ENCODE measurements at regions not wholly inside any gene's neighbourhood (a gene's known extent, or its start where the extent isn't known, plus 50 kb on each side); places are given as distances from the start of the nearest gene placed in this dataset.

DNA sequence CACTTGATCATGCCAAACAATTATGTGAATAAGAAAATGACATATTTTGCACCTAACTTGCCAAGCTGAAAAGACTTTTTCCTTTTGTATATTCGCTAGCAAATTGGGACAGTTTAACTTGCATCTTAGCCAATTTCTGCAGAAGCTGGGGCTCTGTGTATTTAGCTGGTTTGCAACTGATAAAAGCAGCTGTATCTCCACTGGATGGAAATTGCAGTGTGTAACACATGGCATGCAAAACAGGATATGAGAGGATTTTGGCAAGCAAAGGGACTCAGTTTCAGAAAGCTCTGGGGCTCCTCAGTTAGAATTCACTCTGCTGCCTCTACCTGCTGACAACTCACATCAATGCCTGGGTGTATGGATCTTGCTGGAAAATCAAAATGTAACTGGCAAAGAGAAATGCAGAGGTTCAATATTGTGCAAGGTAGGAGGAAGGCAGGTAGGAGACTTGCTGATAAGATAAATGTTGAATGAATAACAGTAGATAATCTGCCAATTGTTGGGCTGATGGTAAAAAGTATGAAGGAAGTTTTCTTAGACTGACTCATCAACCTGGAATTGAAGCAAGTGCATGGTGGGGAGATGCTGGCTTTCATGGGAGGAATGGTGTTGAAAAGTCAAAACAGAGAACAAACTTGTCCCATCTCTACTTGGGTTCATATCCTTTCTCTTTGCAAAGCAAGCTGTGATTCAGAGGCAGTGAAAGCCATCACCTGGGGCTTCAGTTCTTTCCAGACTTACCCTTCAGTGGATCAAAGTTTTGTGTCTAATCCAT is 546.9 kb upstream of the AMELY start:
- Histone ChIP-seq H3K27ac (no peak overlapping the region), H3K4me3 (replicated peaks in 1 of 3) (no peak overlapping the region), H3K4me1 (no peaks in the 10 kb centered on the region), H3K27me3 (no peaks in the 10 kb centered on the region), H3K36me3 (no peaks in the 10 kb centered on the region), H3K9me3 (no peaks in the 10 kb centered on the region)
- intact Hi-C loops (cut with DNase I), result no loop called here
- TF ChIP-seq POLR2A (IDR thresholded peaks at IDR 0.05), result no peak
- DNase-seq, result no peak
- WGBS, 2 donors, result 56 to 60% methylated on average over 1 of the region's 1 CpG

DNA sequence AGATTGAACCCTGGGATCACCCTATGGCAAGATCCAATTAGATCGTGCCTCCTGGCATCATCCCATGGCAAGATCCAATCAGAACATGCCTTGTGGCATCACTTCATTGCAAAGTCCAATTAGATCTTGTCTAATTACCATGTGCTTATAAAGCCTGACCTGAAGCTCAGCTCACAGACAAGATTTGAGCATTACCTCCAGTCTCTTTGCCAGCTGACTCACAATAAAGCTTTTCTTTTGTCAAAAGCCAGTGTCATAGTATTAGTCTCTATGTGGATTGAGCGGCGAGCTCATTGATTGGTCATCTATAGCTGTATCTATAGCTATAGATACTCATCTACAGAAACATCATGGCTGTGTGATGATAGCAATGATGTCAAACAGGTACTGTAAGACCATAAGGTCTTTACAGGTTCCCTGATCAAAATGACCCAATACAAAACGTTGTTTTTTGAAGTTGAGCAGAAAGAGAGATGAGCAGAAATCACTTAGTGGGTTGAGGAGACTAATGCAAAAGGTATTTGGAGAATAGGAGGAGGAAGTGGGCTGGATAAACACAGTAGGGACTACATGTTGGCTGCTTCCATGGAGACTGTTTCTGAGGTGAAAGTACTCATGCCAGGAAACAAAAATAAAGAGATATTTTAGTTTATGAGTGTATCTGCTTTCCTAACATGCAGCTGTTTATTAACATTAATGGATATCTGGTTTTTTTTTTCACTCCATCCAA is 545.9 kb upstream of the AMELY start:
- H3K4me3 ChIP-seq (replicated peaks in 1 of 3), result no peak overlapping the region
- intact Hi-C loops (cut with DNase I), result no loop called here
- no peaks in the 10 kb centered on the region for H3K36me3 ChIP-seq
- H3K9me3 ChIP-seq, result no peaks in the 10 kb centered on the region
- TF ChIP-seq, protein P1, sequence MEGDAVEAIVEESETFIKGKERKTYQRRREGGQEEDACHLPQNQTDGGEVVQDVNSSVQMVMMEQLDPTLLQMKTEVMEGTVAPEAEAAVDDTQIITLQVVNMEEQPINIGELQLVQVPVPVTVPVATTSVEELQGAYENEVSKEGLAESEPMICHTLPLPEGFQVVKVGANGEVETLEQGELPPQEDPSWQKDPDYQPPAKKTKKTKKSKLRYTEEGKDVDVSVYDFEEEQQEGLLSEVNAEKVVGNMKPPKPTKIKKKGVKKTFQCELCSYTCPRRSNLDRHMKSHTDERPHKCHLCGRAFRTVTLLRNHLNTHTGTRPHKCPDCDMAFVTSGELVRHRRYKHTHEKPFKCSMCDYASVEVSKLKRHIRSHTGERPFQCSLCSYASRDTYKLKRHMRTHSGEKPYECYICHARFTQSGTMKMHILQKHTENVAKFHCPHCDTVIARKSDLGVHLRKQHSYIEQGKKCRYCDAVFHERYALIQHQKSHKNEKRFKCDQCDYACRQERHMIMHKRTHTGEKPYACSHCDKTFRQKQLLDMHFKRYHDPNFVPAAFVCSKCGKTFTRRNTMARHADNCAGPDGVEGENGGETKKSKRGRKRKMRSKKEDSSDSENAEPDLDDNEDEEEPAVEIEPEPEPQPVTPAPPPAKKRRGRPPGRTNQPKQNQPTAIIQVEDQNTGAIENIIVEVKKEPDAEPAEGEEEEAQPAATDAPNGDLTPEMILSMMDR (IDR thresholded peaks at IDR 0.05), result no peak
- no peak for TF ChIP-seq POLR2A (IDR thresholded peaks at IDR 0.05)
- WGBS, 2 donors, result 72 to 85% methylated on average over 4 of the region's 4 CpGs
- H3K27me3 ChIP-seq, result no peaks in the 10 kb centered on the region
- H3K4me1 ChIP-seq, result no peaks in the 10 kb centered on the region
- no peak for DNase-seq
- H3K27ac ChIP-seq, result no peak overlapping the region

DNA sequence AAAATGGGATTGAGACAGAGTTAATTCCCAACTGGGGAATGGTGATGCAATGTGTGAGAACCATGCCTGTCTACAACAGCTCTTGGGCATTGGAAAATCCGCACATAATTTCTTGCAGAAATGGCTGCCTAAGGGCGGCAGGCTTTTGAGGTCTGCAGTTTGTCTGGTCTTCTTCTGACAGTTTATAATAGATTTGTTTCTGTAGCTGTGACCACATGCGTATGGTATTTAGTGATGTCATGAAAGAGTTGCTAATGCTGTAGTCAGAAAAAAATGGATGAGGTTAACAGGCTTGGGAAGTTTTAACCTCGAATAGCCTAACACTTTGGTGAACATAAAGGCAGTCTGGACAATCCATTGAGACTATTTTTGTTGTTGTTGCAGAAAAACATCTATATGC is 544.1 kb upstream of the AMELY start:
- Histone ChIP-seq H3K27me3 (no peaks in the 10 kb centered on the region), H3K4me3 (replicated peaks in 1 of 3) (no peak overlapping the region), H3K9me3 (no peaks in the 10 kb centered on the region), H3K36me3 (no peaks in the 10 kb centered on the region), H3K4me1 (no peaks in the 10 kb centered on the region), H3K27ac (no peak overlapping the region)
- no peak for TF ChIP-seq POLR2A (IDR thresholded peaks at IDR 0.05)
- TF ChIP-seq, protein P1 (IDR thresholded peaks at IDR 0.05), result no peak
- intact Hi-C loops (cut with DNase I), result no loop called here
- DNase-seq, result no peak
- whole genome bisulfite sequencing, 2 donors, result 76 to 89% methylated on average over 4 of the region's 4 CpGs

DNA sequence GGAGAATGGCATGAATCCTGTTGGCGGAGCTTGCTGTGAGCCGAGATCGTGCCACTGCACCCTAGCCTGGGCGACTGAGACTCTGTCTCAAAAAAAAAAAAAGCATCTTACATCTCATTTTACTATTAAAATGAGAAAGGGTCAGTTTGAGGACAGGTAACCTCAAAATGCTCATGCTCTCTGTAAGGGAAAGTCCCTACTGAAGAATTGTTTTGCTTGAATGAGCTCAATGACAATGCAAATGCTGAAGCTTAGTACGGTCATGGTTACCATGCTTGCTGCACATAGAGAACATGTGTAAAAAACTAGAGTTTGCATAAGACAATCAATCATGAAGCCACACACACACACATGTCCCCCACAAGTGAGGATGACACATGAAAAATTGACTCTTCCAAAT is 541.8 kb upstream of the AMELY start:
- Histone ChIP-seq H3K27ac (no peak overlapping the region), H3K36me3 (no peaks in the 10 kb centered on the region), H3K4me3 (replicated peaks in 1 of 3) (no peak overlapping the region), H3K4me1 (no peaks in the 10 kb centered on the region), H3K27me3 (no peaks in the 10 kb centered on the region), H3K9me3 (no peaks in the 10 kb centered on the region)
- TF ChIP-seq, protein P1 (IDR thresholded peaks at IDR 0.05), result no peak
- TF ChIP-seq POLR2A (IDR thresholded peaks at IDR 0.05), result no peak
- DNase-seq, result no peak
- intact Hi-C loops (cut with DNase I), result no loop called here
- WGBS, 2 donors, result 82 to 84% methylated on average over 5 of the region's 5 CpGs

DNA sequence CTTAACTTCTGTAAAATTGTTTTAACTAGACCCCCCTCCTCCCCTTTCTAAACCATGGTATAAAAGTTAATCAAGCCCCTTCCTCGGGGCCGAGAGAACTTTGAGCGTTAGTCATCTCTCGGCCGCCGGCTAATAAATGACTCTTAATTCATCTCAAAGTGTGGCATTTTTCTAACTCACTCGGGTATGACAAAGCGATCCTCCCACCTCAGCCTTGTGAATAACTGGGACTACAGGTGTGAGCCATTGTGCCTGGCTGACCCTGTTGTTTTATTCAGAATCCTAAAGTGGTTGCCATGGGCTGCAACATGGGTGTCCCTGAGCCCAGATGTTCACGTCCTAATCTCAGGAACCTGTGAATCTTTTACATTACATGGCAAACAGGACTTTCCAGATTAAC is 540.7 kb upstream of the AMELY start:
- intact Hi-C loops (cut with DNase I), result no loop called here
- H3K27ac ChIP-seq, result no peak overlapping the region
- no peaks in the 10 kb centered on the region for H3K36me3 ChIP-seq
- no peak for DNase-seq
- no peaks in the 10 kb centered on the region for H3K27me3 ChIP-seq
- no peak for TF ChIP-seq POLR2A (IDR thresholded peaks at IDR 0.05)
- TF ChIP-seq, protein P1 (IDR thresholded peaks at IDR 0.05), result no peak
- H3K9me3 ChIP-seq, result no peaks in the 10 kb centered on the region
- no peak overlapping the region for H3K4me3 ChIP-seq (replicated peaks in 1 of 3)
- H3K4me1 ChIP-seq, result no peaks in the 10 kb centered on the region
- WGBS, 2 donors, result 73 to 81% methylated on average over 9 of the region's 9 CpGs
